Retinal pigment epithelial cell (primary cell): ENCODE measurements at regions not wholly inside any gene's neighbourhood (a gene's known extent, or its start where the extent isn't known, plus 50 kb on each side); places are given as distances from the start of the nearest gene placed in this dataset.

Experiments
- DNase-seq: peaks from one replicate; pipeline ENCODE4 v3.0.0-alpha.2; 2010; ENCODE audit warnings: low read depth
- H3K4me3 ChIP-seq: 2 replicates; pipeline ENCODE4 v1.5.1; 2011; ENCODE audit warnings: mild to moderate bottlenecking, low read length, control low read depth, moderate library complexity
- CTCF ChIP-seq: conservative IDR thresholded peaks from 2 replicates; pipeline ENCODE4 v1.5.1; 2011; ENCODE audit warnings: low read depth, low read length, control low read depth, inconsistent platforms

GRCh38 chr9:129561594-129562281, 59.2 kb downstream of the C9orf50 start:
- H3K4me3 ChIP-seq, result no peak overlapping the region
- TF ChIP-seq CTCF, result no peak
- DNase-seq, result no peak

GRCh38 chr9:129560881-129561306, 60.0 kb downstream of the C9orf50 start:
- no peak for TF ChIP-seq CTCF
- no peak overlapping the region for H3K4me3 ChIP-seq
- DNase-seq, result no peak

- no peak for DNase-seq
- no peak for TF ChIP-seq CTCF
Observed at GRCh38 chr9:129559506-129559881, 61.4 kb downstream of the C9orf50 start.

GRCh38 chr9:129558551-129559505, 62.1 kb downstream of the C9orf50 start:
- H3K4me3 ChIP-seq, result no peak overlapping the region
- no peak for TF ChIP-seq CTCF

More at GRCh38 chr9:129559506-129559881, 61.4 kb downstream of the C9orf50 start:
- no peak overlapping the region for H3K4me3 ChIP-seq

GRCh38 chr9:129558063-129558550, 62.8 kb downstream of the C9orf50 start:
- no peak overlapping the region for H3K4me3 ChIP-seq
- TF ChIP-seq CTCF, result no peak
- no peak for DNase-seq

More at GRCh38 chr9:129558551-129559505, 62.1 kb downstream of the C9orf50 start:
- DNase-seq, result no peak

- peak overlapping the region; percentile 25 for H3K4me3 ChIP-seq
- TF ChIP-seq CTCF, result no peak
- DNase-seq, result peak; percentile 92
Observed at GRCh38 chr9:129557192-129558036, 63.5 kb downstream of the C9orf50 start.
